NCI-H1694 (cell line): ENCODE measurements at regions not wholly inside any gene's neighbourhood (a gene's known extent, or its start where the extent isn't known, plus 50 kb on each side); places are given as distances from the start of the nearest gene placed in this dataset.

Source experiments
- DNase-seq: peaks from one replicate; lab custom pipeline; 2025; lab: John Stamatoyannopoulos, UW

GRCh38 chr13:68481130-68481529 is 1251.0 kb upstream of the PCDH9 start:
- DNase-seq = no peak

- DNase-seq = no peak
Measured at GRCh38 chr13:68473834-68474326, 1243.7 kb upstream of the PCDH9 start.

- DNase-seq = no peak
Measured at GRCh38 chr13:68467160-68467559, 1237.0 kb upstream of the PCDH9 start.

GRCh38 chr13:68440874-68441273 is 1210.7 kb upstream of the PCDH9 start:
- DNase-seq = no peak

GRCh38 chr13:68439817-68440216 is 1209.7 kb upstream of the PCDH9 start:
- DNase-seq = no peak

- DNase-seq = no peak
Measured at GRCh38 chr13:68428292-68428691, 1198.2 kb upstream of the PCDH9 start.

DNA sequence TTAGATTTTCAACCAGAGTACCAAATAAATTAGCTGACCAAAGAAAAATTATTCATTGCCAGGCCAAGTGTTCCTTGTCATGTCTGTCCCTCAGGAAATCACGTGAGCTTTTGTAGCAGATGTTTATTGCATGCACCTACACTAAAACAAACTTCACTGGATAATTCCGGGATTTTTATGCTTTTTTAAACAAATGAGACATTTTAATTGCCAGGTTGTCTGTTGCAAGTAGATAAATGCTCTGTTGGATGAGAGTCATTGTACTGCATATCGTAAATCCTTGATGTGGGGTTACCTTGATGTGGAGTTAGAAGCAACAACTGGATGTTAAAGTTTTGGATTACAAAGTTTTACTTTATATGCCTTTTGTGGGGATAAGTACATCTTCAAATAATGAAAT is 1187.7 kb upstream of the PCDH9 start:
- no peak for DNase-seq

DNA sequence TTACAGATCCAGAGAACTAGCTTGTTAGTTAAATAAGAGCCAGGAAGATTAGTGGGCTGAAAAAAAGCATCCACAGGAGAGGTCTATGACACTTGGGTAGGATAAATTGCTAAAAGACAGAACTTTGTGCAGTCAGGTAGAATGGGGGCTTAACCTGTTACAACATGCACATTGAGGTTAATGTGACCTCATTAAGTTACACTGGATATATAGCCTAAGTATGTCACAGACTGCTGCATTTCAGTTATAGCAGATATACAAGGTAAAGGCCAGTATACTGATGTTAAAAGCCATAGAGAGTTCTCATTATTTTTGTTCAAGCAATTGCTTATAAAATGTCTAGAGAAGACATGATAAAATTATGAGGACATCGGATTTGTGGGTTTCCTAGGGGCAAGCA is 1179.9 kb upstream of the PCDH9 start:
- no peak for DNase-seq

DNA sequence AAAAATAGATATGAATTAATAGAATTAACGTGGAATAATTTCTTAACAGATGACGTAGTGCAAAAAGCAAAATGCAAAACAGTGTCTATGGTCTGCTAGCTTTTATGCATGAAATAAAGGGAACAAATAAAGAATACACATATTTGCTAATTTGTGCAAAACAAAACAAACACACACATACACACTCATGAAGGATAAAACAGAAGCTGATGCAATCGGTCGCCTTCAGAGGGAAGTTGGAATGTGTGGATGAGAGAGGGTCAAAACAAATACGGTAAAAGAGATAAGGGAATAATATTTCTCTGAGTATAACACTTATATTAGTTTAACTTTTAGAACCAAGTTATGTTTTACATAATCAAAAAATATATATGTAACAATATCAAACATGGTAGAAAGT is 1160.9 kb upstream of the PCDH9 start:
- no peak for DNase-seq

GRCh38 chr13:68386808-68387207 is 1156.7 kb upstream of the PCDH9 start:
- no peak for DNase-seq

DNA sequence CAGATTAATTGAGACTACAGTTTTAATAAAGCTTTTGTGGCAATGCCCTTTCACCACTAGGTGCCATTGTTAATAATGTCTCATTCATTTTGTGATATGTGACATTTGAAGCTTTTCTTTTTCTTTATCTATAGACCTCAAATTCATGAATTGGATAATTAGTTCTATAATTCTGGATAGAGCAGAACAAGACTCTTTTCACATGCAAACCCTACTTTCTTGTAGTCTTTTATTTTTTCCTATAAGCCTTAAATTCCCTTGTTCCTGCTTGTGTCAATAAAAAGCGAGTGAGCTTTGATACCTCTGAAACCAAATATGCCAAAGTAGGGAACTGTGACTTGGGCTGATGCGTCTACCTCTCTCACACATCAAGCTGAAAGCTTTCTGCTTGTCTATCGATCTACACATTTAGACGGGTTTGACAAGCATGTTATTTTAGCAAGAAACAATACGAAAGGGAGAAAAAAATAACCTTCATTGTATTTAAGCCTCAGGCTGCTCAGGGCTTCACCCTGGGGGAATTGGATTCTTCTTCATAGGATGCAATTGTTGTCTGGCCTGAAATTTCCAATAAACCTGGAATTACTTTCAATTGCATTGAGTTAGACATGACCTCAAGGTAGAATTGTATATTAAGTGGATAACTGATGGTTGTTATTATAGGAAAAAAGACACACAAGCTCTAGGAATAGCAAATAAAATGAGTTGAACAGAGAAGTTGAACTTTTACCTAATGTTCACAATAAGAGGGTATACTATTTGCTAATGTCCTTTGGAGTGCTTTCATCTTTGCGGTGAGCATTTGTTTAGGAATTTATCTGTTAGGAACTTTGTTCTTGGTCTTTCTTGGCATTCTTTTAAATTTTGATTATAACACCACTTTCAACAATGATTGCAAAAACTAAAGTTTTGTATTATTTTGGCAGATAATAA is 1150.2 kb upstream of the PCDH9 start:
- DNase-seq = no peak

DNA sequence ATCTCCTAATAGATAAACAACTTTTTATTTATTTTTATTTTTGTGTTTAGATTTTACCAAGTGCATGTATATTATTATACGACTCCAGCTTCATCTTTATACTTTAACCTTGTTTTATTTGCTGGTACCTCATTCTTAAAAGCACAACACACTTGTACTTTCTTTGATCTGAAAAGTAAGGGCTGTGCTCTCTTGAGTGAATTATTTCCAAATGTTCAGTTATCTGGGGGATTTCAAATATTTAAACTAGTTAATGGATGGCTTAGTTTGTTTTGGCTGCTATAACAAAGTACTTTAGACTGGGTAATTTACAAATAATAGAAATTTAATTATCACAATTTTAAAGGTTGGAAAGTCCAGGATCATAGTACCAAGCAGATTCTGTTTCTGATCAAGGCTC is 1148.2 kb upstream of the PCDH9 start:
- no peak for DNase-seq

DNA sequence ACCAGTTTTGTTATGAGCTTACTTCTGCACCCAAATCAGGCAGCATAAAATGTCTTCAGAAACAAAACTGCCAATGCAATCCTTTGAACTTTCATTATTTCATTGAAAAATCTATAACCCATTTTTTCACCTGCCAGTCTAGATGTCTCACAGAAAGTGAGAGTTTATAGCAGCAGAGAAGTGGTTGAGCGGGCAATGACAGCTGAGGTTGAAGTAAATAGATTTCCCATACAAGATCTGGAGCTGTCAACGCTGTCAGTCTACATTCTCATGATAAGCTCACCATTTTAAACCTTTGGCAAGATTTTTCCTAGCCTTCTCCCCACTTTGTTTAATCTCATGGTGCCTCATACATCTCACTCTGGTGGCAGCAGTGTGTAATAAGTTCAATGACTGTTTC is 1144.9 kb upstream of the PCDH9 start:
- no peak for DNase-seq

- no peak for DNase-seq
Measured at GRCh38 chr13:68369739-68370138, 1139.6 kb upstream of the PCDH9 start.

DNA sequence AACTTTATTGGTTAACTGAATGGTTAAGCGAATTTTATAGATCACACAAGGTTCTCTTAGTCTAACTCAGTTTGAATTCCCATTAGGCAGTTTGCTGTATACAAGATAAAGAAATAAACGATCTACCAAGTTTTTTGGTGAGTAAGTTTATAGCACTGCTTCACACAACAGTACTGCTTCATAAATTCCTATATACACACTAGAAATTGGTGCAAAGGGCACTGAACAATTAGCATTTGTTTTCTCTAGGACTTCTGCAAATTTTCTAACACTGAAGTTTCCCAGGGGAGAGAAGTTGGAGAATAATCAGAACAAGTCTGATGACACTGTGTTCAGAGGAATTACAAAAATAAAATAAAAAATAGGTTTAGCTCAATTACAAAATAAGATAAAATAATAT is 1138.8 kb upstream of the PCDH9 start:
- no peak for DNase-seq

GRCh38 chr13:68359105-68359504 is 1129.0 kb upstream of the PCDH9 start:
- no peak for DNase-seq

GRCh38 chr13:68358294-68358705 is 1128.2 kb upstream of the PCDH9 start:
- DNase-seq = no peak

GRCh38 chr13:68350554-68350953 is 1120.4 kb upstream of the PCDH9 start:
- no peak for DNase-seq

- DNase-seq = no peak
Measured at GRCh38 chr13:68347220-68347619, 1117.1 kb upstream of the PCDH9 start.

GRCh38 chr13:68345963-68346531 is 1115.9 kb upstream of the PCDH9 start:
- DNase-seq = no peak

DNA sequence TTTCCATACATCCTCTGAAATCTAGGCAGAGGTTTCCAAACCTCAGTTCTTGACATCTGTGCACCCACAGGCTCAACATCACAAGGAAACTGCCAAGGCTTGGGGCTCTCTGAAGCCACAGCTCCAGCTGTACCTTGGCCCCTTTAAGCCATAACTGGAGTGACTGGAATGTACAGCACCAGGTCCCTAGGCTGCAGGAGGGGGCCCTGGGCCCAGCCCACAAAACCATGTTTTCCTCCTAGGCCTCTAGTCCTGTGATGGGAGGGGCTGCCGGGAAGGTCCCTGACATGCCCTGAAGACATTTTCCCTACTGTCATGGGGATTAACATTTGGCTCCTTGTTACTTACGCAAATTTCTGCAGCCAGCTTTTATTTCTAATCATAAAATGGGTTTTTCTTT is 1093.0 kb upstream of the PCDH9 start:
- DNase-seq = no peak

GRCh38 chr13:68319384-68319783 is 1089.2 kb upstream of the PCDH9 start:
- DNase-seq = no peak

DNA sequence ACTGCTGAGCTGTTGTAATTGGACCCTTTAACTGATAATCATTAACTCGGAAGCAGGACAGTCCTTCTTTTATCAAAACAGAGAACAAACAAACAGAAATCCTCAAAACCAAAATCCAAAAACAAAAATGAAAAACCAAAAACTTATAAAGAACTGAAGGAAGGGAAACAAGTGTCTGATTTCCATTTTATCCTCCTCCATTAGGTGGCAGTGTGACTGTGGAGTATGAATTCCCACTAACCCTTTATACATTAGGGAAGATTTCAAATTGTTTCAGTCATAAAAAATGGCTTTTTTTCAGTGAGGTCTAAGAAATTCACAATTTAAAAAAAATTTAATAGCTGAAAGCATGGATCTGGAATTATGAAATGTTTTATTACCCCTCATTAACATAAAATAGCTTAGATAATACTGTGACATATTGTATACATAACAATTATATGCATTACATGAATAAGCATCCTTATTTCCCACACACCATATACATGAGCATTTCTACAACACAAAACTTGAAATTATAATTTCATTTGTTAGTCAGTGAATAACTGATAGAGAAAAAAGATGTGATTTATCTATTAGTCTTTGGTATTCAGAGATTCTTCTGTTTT is 1074.3 kb upstream of the PCDH9 start:
- peak; percentile 1 for DNase-seq
